ENCODE measurements at regions not wholly inside any gene's neighbourhood (a gene's known extent, or its start where the extent isn't known, plus 50 kb on each side); places are given as distances from the start of the nearest gene placed in this dataset.

DNA sequence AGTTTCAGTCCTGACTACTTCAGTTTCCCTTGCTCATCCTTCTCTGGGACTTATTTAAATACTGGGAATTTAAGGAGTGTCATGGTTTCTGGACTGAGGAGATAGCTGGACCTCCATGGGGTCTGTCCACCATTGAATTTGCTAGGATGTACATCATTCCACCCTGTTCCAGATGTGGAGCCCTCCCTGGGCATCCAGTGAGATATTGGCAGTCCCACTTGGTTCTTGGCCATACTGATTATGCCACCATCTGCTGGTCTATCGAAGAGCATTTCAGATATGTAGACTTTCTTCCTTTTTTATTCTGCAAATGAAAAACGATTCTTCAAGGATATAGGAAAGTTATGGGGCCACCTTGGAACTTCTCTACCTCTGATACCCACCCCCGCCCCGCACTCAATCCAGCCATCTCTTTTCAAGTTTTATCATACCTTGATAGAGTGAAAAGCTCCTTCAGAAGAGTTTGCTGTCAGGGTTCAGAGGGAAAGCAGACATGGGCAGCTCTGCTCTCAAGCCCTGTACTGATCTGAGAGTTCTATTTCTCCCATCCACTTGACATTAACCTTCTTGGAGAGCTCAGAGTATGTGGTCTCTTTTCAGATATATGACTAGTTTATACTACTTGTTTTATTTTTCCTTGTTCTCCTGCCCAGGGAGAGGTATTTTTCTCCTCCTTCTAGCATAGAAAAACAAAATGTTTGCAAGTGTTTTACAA is 490.7 kb upstream of the SGCD start:
- Histone ChIP-seq H3K4me1 (no peaks in the 10 kb centered on the region), H3K9me3 (no peaks in the 10 kb centered on the region), H3K4me3 (no peak overlapping the region), H3K27ac (no peak overlapping the region), H3K4me2 (no peak overlapping the region)
- CTCF ChIA-PET, result no interaction called here
- POLR2A ChIA-PET, result no interaction called here
- FAIRE-seq (no peak), DNase-seq (ENCODE audit: low read depth in 1 of 2, low spot score in 1 of 2) (no peak), ATAC-seq (no peak)
- WGBS (ENCODE audit: missing lambda C conversion rate), result 49% methylated on average over 3 of the region's 4 CpGs
- TF ChIP-seq CEBPB (IDR thresholded peaks at IDR 0.05), result no peak
- TF ChIP-seq, protein P1, sequence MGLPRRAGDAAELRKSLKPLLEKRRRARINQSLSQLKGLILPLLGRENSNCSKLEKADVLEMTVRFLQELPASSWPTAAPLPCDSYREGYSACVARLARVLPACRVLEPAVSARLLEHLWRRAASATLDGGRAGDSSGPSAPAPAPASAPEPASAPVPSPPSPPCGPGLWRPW (IDR thresholded peaks at IDR 0.05), result no peak
- no peak for TF ChIP-seq TP53 (CRISPR knock-in tag; IDR thresholded peaks at IDR 0.05)
- no peak for TF ChIP-seq GATA3 (IDR thresholded peaks at IDR 0.05; ENCODE audit: borderline replicate concordance)
- no peak for TF ChIP-seq RAD21 (conservative IDR thresholded peaks at IDR 0.05 in 1 of 2, IDR thresholded peaks at IDR 0.05 in 1 of 2)
- no peak for TF ChIP-seq JUN (IDR thresholded peaks at IDR 0.05)
- TF ChIP-seq, protein P2, sequence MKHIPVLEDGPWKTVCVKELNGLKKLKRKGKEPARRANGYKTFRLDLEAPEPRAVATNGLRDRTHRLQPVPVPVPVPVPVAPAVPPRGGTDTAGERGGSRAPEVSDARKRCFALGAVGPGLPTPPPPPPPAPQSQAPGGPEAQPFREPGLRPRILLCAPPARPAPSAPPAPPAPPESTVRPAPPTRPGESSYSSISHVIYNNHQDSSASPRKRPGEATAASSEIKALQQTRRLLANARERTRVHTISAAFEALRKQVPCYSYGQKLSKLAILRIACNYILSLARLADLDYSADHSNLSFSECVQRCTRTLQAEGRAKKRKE (CRISPR knock-in tag; IDR thresholded peaks at IDR 0.05; ENCODE audit: low read depth), result no peak

DNA sequence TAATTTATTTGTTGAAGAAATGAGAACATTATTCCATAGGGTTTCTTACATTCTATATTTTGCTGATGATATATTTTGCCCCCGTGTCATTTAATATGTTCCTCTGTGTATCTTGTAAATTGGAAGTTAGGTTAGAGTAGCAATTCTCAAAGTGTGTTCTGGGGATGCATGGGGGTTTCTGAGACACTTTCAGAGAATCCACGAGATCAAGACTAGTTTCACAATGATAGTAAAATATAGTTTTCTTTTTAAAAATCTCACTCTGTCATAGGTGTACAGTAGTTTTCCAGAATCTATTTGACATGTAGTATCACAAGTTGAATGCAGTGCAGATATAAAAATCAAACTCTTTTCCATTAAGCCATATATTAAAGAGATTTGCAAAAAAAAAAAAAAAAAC is 488.6 kb upstream of the SGCD start:
- CTCF ChIA-PET, result no interaction called here
- no peaks in the 10 kb centered on the region for H3K4me1 ChIP-seq
- POLR2A ChIA-PET, result no interaction called here
- H3K4me2 ChIP-seq, result no peak overlapping the region
- WGBS (ENCODE audit: missing lambda C conversion rate), result 56% methylated on average over 2 of the region's 2 CpGs
- DNase-seq (ENCODE audit: low read depth in 1 of 2, low spot score in 1 of 2) (no peak), FAIRE-seq (no peak), ATAC-seq (no peak)
- no peak overlapping the region for H3K4me3 ChIP-seq
- no peak for TF ChIP-seq TFCP2L1 (CRISPR knock-in tag; IDR thresholded peaks at IDR 0.05)
- TF ChIP-seq CHD2 (IDR thresholded peaks at IDR 0.05; ENCODE audit: low read length, partially characterized antibody), result no peak
- TF ChIP-seq ZFP36 (IDR thresholded peaks at IDR 0.05; ENCODE audit: borderline replicate concordance, partially characterized antibody), result no peak
- no peak for TF ChIP-seq KDM1A (IDR thresholded peaks at IDR 0.05; ENCODE audit: low read depth)
- no peak for TF ChIP-seq PHF8 (IDR thresholded peaks at IDR 0.05; ENCODE audit: borderline replicate concordance, low read depth)
- TF ChIP-seq HOXA7 (CRISPR knock-in tag; IDR thresholded peaks at IDR 0.05), result no peak
- no peak for TF ChIP-seq CEBPB (IDR thresholded peaks at IDR 0.05)
- TF ChIP-seq EP300 (IDR thresholded peaks at IDR 0.05), result no peak
- TF ChIP-seq RARB (CRISPR knock-in tag; IDR thresholded peaks at IDR 0.05), result no peak
- no peak for TF ChIP-seq RAD21 (conservative IDR thresholded peaks at IDR 0.05 in 1 of 2, IDR thresholded peaks at IDR 0.05 in 1 of 2)
- TF ChIP-seq, protein P3, sequence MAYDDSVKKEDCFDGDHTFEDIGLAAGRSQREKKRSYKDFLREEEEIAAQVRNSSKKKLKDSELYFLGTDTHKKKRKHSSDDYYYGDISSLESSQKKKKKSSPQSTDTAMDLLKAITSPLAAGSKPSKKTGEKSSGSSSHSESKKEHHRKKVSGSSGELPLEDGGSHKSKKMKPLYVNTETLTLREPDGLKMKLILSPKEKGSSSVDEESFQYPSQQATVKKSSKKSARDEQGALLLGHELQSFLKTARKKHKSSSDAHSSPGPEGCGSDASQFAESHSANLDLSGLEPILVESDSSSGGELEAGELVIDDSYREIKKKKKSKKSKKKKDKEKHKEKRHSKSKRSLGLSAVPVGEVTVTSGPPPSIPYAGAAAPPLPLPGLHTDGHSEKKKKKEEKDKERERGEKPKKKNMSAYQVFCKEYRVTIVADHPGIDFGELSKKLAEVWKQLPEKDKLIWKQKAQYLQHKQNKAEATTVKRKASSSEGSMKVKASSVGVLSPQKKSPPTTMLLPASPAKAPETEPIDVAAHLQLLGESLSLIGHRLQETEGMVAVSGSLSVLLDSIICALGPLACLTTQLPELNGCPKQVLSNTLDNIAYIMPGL (CRISPR knock-in tag; IDR thresholded peaks at IDR 0.05; ENCODE audit: borderline replicate concordance), result no peak
- no peak for TF ChIP-seq RFX5 (IDR thresholded peaks at IDR 0.05)
- TF ChIP-seq, protein P4, sequence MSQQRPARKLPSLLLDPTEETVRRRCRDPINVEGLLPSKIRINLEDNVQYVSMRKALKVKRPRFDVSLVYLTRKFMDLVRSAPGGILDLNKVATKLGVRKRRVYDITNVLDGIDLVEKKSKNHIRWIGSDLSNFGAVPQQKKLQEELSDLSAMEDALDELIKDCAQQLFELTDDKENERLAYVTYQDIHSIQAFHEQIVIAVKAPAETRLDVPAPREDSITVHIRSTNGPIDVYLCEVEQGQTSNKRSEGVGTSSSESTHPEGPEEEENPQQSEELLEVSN (IDR thresholded peaks at IDR 0.05; ENCODE audit: borderline replicate concordance, low read depth), result no peak
- no peaks in the 10 kb centered on the region for H3K9me3 ChIP-seq
- no peak overlapping the region for H3K27ac ChIP-seq

DNA sequence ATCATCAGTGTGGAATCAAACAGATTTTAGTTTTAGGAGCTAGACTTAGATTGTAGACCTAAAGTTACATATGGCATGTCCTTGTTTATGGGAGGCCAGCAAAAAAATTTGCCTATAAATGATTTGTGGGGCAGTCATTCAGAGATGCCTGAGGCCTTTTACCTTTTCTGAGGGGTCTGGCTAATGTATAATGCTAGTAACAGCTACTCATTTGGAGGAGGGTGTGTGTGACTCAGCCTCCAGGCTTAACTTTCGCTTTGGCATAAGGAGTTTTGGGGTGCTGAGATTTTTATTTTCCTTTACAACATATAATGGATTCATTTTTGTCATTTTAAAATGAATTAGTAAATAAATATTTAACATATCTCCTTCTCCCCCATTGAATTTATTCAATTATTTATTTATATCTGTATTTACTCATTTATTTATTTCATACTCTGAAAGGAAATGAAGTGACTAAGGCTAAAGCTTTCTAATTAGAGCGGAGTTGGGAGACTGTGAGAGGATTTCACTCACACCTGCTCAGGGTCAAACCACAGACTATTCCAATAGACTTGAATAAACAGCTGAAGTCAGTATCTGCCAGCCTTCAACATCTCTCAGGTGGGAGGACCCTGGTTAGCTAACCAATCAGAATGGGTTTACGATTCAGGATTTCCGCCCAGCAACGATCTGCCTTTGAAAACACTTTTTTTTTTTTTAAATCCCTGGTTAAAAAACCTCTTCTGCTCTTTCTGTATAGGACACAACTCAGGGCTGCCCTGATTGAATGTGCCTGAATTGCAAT is 487.5 kb upstream of the SGCD start:
- no peak overlapping the region for H3K4me3 ChIP-seq
- H3K9me3 ChIP-seq, result no peaks in the 10 kb centered on the region
- no peak for TF ChIP-seq JUNB (IDR thresholded peaks at IDR 0.05)
- no peak for TF ChIP-seq CBX2 (IDR thresholded peaks at IDR 0.05; ENCODE audit: borderline replicate concordance, low read depth)
- TF ChIP-seq RFX5 (IDR thresholded peaks at IDR 0.05), result peak; percentile 70; the same call in 1 of the 2 replicates
- TF ChIP-seq BHLHE40 (IDR thresholded peaks at IDR 0.05; ENCODE audit: low read depth, low read length), result no peak
- no peak overlapping the region for H3K4me2 ChIP-seq
- no peaks in the 10 kb centered on the region for H3K4me1 ChIP-seq
- CTCF ChIA-PET, result interaction anchor here (0.7 kb wide), 1 partner anchor 1053 kb away, joined by 3 read pairs; no protein-coding TSS in a partner anchor
- DNase-seq (ENCODE audit: low read depth in 1 of 2, low spot score in 1 of 2), result peak; percentile 3 to 28
- no peak for FAIRE-seq
- WGBS (ENCODE audit: missing lambda C conversion rate), result 82% methylated on average over 5 of the region's 5 CpGs
- ATAC-seq, result no peak
- POLR2A ChIA-PET, result no interaction called here
- H3K27ac ChIP-seq, result no peak overlapping the region

Data from A549 (cell line).